Breast epithelium (tissue), 4 donors: ENCODE measurements at regions not wholly inside any gene's neighbourhood (a gene's known extent, or its start where the extent isn't known, plus 50 kb on each side); places are given as distances from the start of the nearest gene placed in this dataset.

ENCODE experiments used
- DNase-seq, 2 donors: peaks; one replicate each; pipeline ENCODE4 v3.0.0-alpha.2; 2019; ENCODE audit warnings: low spot score in 2 of 2
- H3K27ac ChIP-seq, 2 donors: fragments of 200-600 bp; sonication (generic) in 1 of 2; one replicate each; pipeline ENCODE4 v1.5.1; 2016 to 2019; ENCODE audit warnings: mild to moderate bottlenecking in 1 of 2
- H3K27me3 ChIP-seq, 2 donors: fragments of 200-600 bp; sonication (generic) in 1 of 2; one replicate each; pipeline versions ENCODE4 v1.5.1 to v1.6.0; 2017 to 2019; ENCODE audit warnings: control low read depth in 1 of 2, mild to moderate bottlenecking in 1 of 2
- H3K36me3 ChIP-seq: fragments of 200-600 bp; one replicate; pipeline ENCODE4 v1.5.1; 2019
- H3K4me1 ChIP-seq, 2 donors: fragments of 200-600 bp; sonication (generic); one replicate each; pipeline ENCODE4 v1.5.1; 2016 to 2019; ENCODE audit warnings: control low read depth in 1 of 2
- H3K4me3 ChIP-seq, 3 donors: fragments of 200-600 bp; sonication (generic); 1 replicate in 2 of 3; 2 replicates in 1 of 3; pipeline ENCODE4 v1.5.1; 2016 to 2019; ENCODE audit warnings: mild to moderate bottlenecking in 3 of 3, moderate library complexity in 2 of 3
- H3K9me3 ChIP-seq, 2 donors: fragments of 200-600 bp; sonication (generic) in 1 of 2; one replicate each; pipeline ENCODE4 v1.5.1; 2016 to 2019; ENCODE audit warnings: control low read depth in 1 of 2
- CTCF ChIP-seq, 3 donors: fragments of 450-650 bp; IDR thresholded peaks; one replicate each; pipeline ENCODE4 v1.5.1; 2016 to 2017; ENCODE audit warnings: antibody characterized with exemption in 3 of 3, mild to moderate bottlenecking in 3 of 3, moderate library complexity in 3 of 3
- POLR2A ChIP-seq: fragments of 450-650 bp; IDR thresholded peaks from one replicate; pipeline ENCODE4 v1.6.1; 2016; ENCODE audit warnings: antibody characterized with exemption, mild to moderate bottlenecking, moderate library complexity
- POLR2AphosphoS5 ChIP-seq, 3 donors: sonication (generic); formaldehyde crosslinking; IDR thresholded peaks; one replicate each; pipeline ENCODE4 v1.6.1; 2017; ENCODE audit warnings: antibody characterized with exemption in 3 of 3
- intact Hi-C: fragments of 100-400 bp; cut with DNase I; formaldehyde crosslinking; loops from one replicate; pipeline ENCODE4 v1.15.1; 2023; ENCODE audit warnings: low total_unique reads

GRCh38 chr15:99478977-99479376 lies 86.8 kb upstream of the MEF2A start:
- intact Hi-C loops: no loop called here
- Histone ChIP-seq H3K9me3 (no peaks in the 10 kb centered on the region), H3K4me1 (no peaks in the 10 kb centered on the region), H3K36me3 (no peaks in the 10 kb centered on the region), H3K27me3 (no peaks in the 10 kb centered on the region), H3K4me3 (no peak overlapping the region), H3K27ac (no peak overlapping the region)
- TF ChIP-seq CTCF (IDR thresholded peaks at IDR 0.05): no peak
- TF ChIP-seq POLR2AphosphoS5 (IDR thresholded peaks at IDR 0.05): no peak
- TF ChIP-seq POLR2A: no peak
- DNase-seq: no peak

- TF ChIP-seq POLR2AphosphoS5 (IDR thresholded peaks at IDR 0.05): no peak
- TF ChIP-seq CTCF (IDR thresholded peaks at IDR 0.05): no peak
- TF ChIP-seq POLR2A: no peak
- DNase-seq: no peak
- no peak overlapping the region for H3K27ac ChIP-seq
Observed at GRCh38 chr15:99480016-99480810, 85.6 kb upstream of the MEF2A start.

DNA sequence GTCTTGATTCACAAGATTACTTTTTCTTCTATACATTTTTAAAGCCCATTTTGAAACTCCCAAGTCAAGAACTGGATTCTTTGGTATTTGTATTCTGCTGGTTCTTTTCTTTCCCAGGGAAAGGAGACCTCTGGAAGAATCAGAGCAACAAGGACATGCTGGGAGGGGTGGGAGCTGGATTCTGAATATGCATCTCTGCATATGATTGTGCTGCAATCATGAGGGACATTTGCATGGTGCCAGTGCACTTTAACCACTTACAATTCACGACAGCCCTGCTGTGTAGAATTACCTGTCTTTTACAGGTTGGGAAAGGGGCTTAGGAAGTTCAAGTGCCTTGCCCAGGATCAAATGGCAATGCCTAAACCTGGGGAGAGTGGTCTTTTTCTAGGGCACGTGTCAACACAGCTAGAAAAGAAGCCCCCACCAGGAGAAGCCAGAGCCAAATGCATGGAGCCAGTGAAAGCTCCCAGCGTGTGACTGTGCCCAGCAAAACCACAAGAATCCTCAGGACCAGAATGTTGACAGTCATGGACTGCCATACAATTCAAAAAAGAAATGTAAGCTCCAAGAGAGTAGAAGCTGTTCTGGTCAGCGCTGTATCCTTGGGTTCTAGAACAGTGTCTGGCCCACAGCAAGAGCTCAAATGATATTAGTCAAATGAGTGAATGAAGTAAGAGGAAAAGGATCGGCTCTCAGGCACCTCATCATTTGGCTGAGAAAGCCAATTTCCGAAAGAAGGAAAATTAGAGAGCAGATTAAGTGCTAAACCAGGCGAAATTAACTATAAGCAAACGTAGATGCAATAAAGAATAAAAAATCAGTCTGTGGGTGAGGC lies 84.5 kb upstream of the MEF2A start:
- no peak for DNase-seq

More at GRCh38 chr15:99480016-99480810, 85.6 kb upstream of the MEF2A start:
- Histone ChIP-seq H3K27me3 (no peaks in the 10 kb centered on the region), H3K4me1 (no peaks in the 10 kb centered on the region), H3K36me3 (no peaks in the 10 kb centered on the region), H3K4me3 (no peak overlapping the region), H3K9me3 (no peaks in the 10 kb centered on the region)
- intact Hi-C loops: no loop called here

GRCh38 chr15:99481951-99482230 lies 83.9 kb upstream of the MEF2A start:
- no peaks in the 10 kb centered on the region for H3K4me1 ChIP-seq
- H3K4me3 ChIP-seq: no peak overlapping the region
- H3K27ac ChIP-seq: no peak overlapping the region
- DNase-seq: no peak
- no peaks in the 10 kb centered on the region for H3K27me3 ChIP-seq
- intact Hi-C loops: no loop called here
- no peaks in the 10 kb centered on the region for H3K9me3 ChIP-seq
- TF ChIP-seq POLR2AphosphoS5 (IDR thresholded peaks at IDR 0.05): no peak
- TF ChIP-seq CTCF (IDR thresholded peaks at IDR 0.05): no peak
- H3K36me3 ChIP-seq: no peaks in the 10 kb centered on the region

More for the DNA sequence above, 84.5 kb upstream of the MEF2A start:
- no peaks in the 10 kb centered on the region for H3K9me3 ChIP-seq
- H3K4me3 ChIP-seq: no peak overlapping the region
- no peak overlapping the region for H3K27ac ChIP-seq
- TF ChIP-seq CTCF (IDR thresholded peaks at IDR 0.05): no peak
- no peak for TF ChIP-seq POLR2A
- no peak for TF ChIP-seq POLR2AphosphoS5 (IDR thresholded peaks at IDR 0.05)
- no peaks in the 10 kb centered on the region for H3K27me3 ChIP-seq
- intact Hi-C loops: no loop called here
- no peaks in the 10 kb centered on the region for H3K4me1 ChIP-seq
- no peaks in the 10 kb centered on the region for H3K36me3 ChIP-seq

GRCh38 chr15:99482993-99483392 lies 82.8 kb upstream of the MEF2A start:
- Histone ChIP-seq H3K4me1 (no peaks in the 10 kb centered on the region), H3K27me3 (no peaks in the 10 kb centered on the region), H3K9me3 (no peaks in the 10 kb centered on the region), H3K36me3 (no peaks in the 10 kb centered on the region), H3K27ac (no peak overlapping the region), H3K4me3 (no peak overlapping the region)
- intact Hi-C loops: no loop called here
- no peak for DNase-seq
- no peak for TF ChIP-seq POLR2A
- no peak for TF ChIP-seq CTCF (IDR thresholded peaks at IDR 0.05)
- TF ChIP-seq POLR2AphosphoS5 (IDR thresholded peaks at IDR 0.05): no peak
